SK-N-SH (cell line): ENCODE measurements at regions not wholly inside any gene's neighbourhood (a gene's known extent, or its start where the extent isn't known, plus 50 kb on each side); places are given as distances from the start of the nearest gene placed in this dataset.

Experiments
- CTCF ChIA-PET: fragments of 300-600, 350-600 bp; formaldehyde crosslinking; extraction: SDS; loops from one replicate; lab custom pipeline; 2021; lab: Yijun Ruan, JAX
- POLR2A ChIA-PET: fragments of 350-600 bp; sonication (Branson Sonifier 250); formaldehyde crosslinking; extraction: SDS; loops from one replicate; lab custom pipeline; 2020; ENCODE audit warnings: antibody characterized with exemption, inconsistent platforms; lab: Yijun Ruan, JAX
- DNase-seq: peaks from one replicate; pipeline ENCODE4 v3.0.0; 2012
- H2AFZ ChIP-seq: fragments of 200-600 bp; sonication (generic); 2 replicates; pipeline ENCODE4 v1.8.1; 2016; ENCODE audit warnings: antibody characterized with exemption, mild to moderate bottlenecking, low read depth
- H3F3A ChIP-seq: fragments of 200-600 bp; sonication (generic); replicated peaks from 2 replicates; pipeline ENCODE3; 2016; ENCODE audit warnings: antibody characterized with exemption, mild to moderate bottlenecking; ENCODE audit not compliant: insufficient read depth
- H3K27ac ChIP-seq, 2 experiments: fragments of 200-500 bp in 1 of 2; fragments of 200-600 bp in 1 of 2; sonication (Bioruptor generic) in 1 of 2; sonication (generic), shearing (Covaris generic) in 1 of 2; 2 replicates each; pipeline versions ENCODE4 v1.5.1 to v1.6.1; 2014 to 2016; ENCODE audit warnings: low read depth in 2 of 2, inconsistent platforms in 1 of 2, low read length in 1 of 2, mild to moderate bottlenecking in 1 of 2, mixed read lengths in 1 of 2
- H3K27me3 ChIP-seq: fragments of 200-600 bp; sonication (generic), shearing (Covaris generic); 2 replicates; pipeline ENCODE4 v1.6.1; 2016; ENCODE audit warnings: mixed run types; ENCODE audit not compliant: insufficient read depth
- H3K36me3 ChIP-seq, 2 experiments: fragments of 200-500 bp in 1 of 2; fragments of 200-600 bp in 1 of 2; sonication (Bioruptor generic) in 1 of 2; sonication (generic) in 1 of 2; replicated peaks in 1 of 2; 2 replicates each; pipeline versions ENCODE3 to v1.5.1; 2014 to 2016; ENCODE audit warnings: low read length in 1 of 2, mild to moderate bottlenecking in 1 of 2; ENCODE audit not compliant: insufficient read depth in 2 of 2, control insufficient read depth in 1 of 2
- H3K4me1 ChIP-seq, 2 experiments: fragments of 200-500 bp in 1 of 2; fragments of 200-600 bp in 1 of 2; sonication (Bioruptor generic) in 1 of 2; sonication (generic), shearing (Covaris generic) in 1 of 2; 2 replicates each; pipeline versions ENCODE4 v1.5.1 to v1.6.1; 2014 to 2016; ENCODE audit warnings: low read depth in 1 of 2, low read length in 1 of 2, mixed run types in 1 of 2; ENCODE audit not compliant: insufficient read depth in 2 of 2, control insufficient read depth in 1 of 2
- H3K4me2 ChIP-seq: fragments of 200-600 bp; sonication (generic), shearing (Covaris generic); 2 replicates; pipeline ENCODE4 v1.6.1; 2017; ENCODE audit warnings: mixed run types
- H3K4me3 ChIP-seq, 2 experiments: fragments of 200-500 bp in 1 of 2; fragments of 200-600 bp in 1 of 2; sonication (Bioruptor generic) in 1 of 2; sonication (generic), shearing (Covaris generic) in 1 of 2; 2 replicates each; pipeline versions ENCODE4 v1.5.1 to v1.8.1; 2014 to 2016; ENCODE audit warnings: low read depth in 2 of 2, inconsistent platforms in 1 of 2, low read length in 1 of 2, mild to moderate bottlenecking in 1 of 2, mixed read lengths in 1 of 2, moderate library complexity in 1 of 2
- H3K79me2 ChIP-seq: fragments of 200-600 bp; sonication (generic); 2 replicates; pipeline ENCODE4 v1.8.1; 2017; ENCODE audit warnings: mild to moderate bottlenecking; ENCODE audit not compliant: insufficient read depth
- H3K9ac ChIP-seq: fragments of 200-600 bp; sonication (generic); 2 replicates; pipeline ENCODE4 v1.6.1; 2017; ENCODE audit warnings: mixed run types
- H3K9me2 ChIP-seq: fragments of 200-600 bp; sonication (generic); 2 replicates; pipeline ENCODE4 v1.6.1; 2017; ENCODE audit warnings: mixed run types
- H3K9me3 ChIP-seq: fragments of 200-600 bp; sonication (generic); 2 replicates; pipeline ENCODE4 v1.6.1; 2017; ENCODE audit warnings: mixed run types, mild to moderate bottlenecking, moderate library complexity
- H4K20me1 ChIP-seq: fragments of 200-600 bp; sonication (generic); 2 replicates; pipeline ENCODE4 v1.6.1; 2017; ENCODE audit warnings: mild to moderate bottlenecking, mixed run types; ENCODE audit not compliant: insufficient read depth
- EP300 ChIP-seq, 2 experiments: IDR thresholded peaks; 2 replicates each; pipeline versions ENCODE4 v1.4.0 to v1.6.1; 2012; ENCODE audit warnings: borderline replicate concordance in 1 of 2, low read depth in 1 of 2, low read length in 1 of 2
- EZH2phosphoT487 ChIP-seq: fragments of 200-600 bp; sonication (generic); IDR thresholded peaks from 2 replicates; pipeline ENCODE4 v1.6.1; 2017; ENCODE audit warnings: low read depth, mixed run types, mild to moderate bottlenecking, antibody characterized with exemption, moderate library complexity, borderline replicate concordance
- FOSL2 ChIP-seq: IDR thresholded peaks from 2 replicates; pipeline ENCODE4 v1.4.0; 2012; ENCODE audit warnings: low read depth, mild to moderate bottlenecking, moderate library complexity, borderline replicate concordance
- GABPA ChIP-seq: IDR thresholded peaks from 2 replicates; pipeline ENCODE4 v1.4.0; 2012; ENCODE audit warnings: low read depth, mild to moderate bottlenecking
- GATA2 ChIP-seq: sonication (generic); formaldehyde crosslinking; IDR thresholded peaks from 2 replicates; pipeline ENCODE4 v1.5.0; 2020; ENCODE audit warnings: mild to moderate bottlenecking, missing genetic modification reagents
- MAX ChIP-seq: IDR thresholded peaks from 2 replicates; pipeline ENCODE4 v1.4.0; 2012; ENCODE audit warnings: low read depth
- POLR2AphosphoS5 ChIP-seq: IDR thresholded peaks from 2 replicates; pipeline ENCODE4 v1.6.1; 2012; ENCODE audit warnings: low read depth, low read length
- RAD21 ChIP-seq: IDR thresholded peaks from 2 replicates; pipeline ENCODE4 v1.6.1; 2012; ENCODE audit warnings: mild to moderate bottlenecking, low read length
- SMC3 ChIP-seq: IDR thresholded peaks from 2 replicates; pipeline ENCODE4 v1.6.1; 2012; ENCODE audit warnings: low read depth, low read length, improper control_type of control experiment
- TCF12 ChIP-seq: IDR thresholded peaks from 2 replicates; pipeline ENCODE4 v1.4.0; 2012
- TEAD4 ChIP-seq: IDR thresholded peaks from 2 replicates; pipeline ENCODE4 v1.4.0; 2012; ENCODE audit warnings: mild to moderate bottlenecking, borderline replicate concordance; ENCODE audit not compliant: insufficient read depth
- ZBTB33 ChIP-seq: IDR thresholded peaks from 2 replicates; pipeline ENCODE4 v1.4.0; 2012; ENCODE audit warnings: low read depth, borderline replicate concordance
- WGBS: methylation state at CpG from one replicate; pipeline ENCODE4 v1.1.6; 2017; ENCODE audit warnings: low lambda C conversion rate; 5-methylcytosine and 5-hydroxymethylcytosine counted together

DNA sequence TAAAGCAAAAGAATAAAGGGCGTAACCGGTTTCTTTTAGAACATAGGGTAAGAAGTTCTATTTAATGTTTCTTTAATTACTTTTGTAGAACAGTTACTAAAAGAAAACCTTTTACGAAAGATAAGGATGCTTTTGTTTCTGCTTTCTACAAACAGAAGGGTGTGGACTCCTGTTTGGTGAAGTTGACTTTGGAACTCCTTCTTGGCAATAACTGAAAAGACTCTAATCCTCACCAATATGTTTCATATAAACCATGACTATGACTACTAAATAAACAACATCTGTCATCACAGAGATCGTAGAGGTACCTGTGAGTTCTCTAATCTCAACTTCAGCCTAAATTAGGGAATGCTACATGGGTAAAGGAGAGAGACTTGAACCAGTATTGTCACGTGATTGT lies 210.8 kb upstream of the FLRT2 start:
- Histone ChIP-seq H3K79me2 (no peaks in the 10 kb centered on the region), H3K9me3 (no peaks in the 10 kb centered on the region), H3F3A (peaks cover 35% of the 10 kb centered on the region), H3K9me2 (no peaks in the 10 kb centered on the region), H3K9ac (no peak overlapping the region), H3K27ac (peak overlapping the region in 1 of 2 experiments; percentile 73; a peak in 2 of 4 replicates), H3K4me1 (peaks cover 0 to 13% of the 10 kb centered on the region in 2 experiments; a peak in 3 of 4 replicates), H2AFZ (0 out of 2 replicates have a peak overlapping the region, but pooled peaks have one; percentile 67), H3K36me3 (no peaks in the 10 kb centered on the region), H3K4me2 (no peak overlapping the region), H4K20me1 (no peaks in the 10 kb centered on the region), H3K27me3 (no peaks in the 10 kb centered on the region), H3K4me3 (no peak overlapping the region)
- no peak for DNase-seq
- POLR2A ChIA-PET = no interaction called here
- WGBS = 54% methylated on average over 5 of the region's 5 CpGs
- no peak for TF ChIP-seq RAD21
- no peak for TF ChIP-seq SMC3
- no peak for TF ChIP-seq TEAD4
- no peak for TF ChIP-seq MAX
- CTCF ChIA-PET = no interaction called here

GRCh38 chr14:85319998-85320630 lies 209.8 kb upstream of the FLRT2 start:
- Histone ChIP-seq H3K4me2 (peak overlapping the region; percentile 61), H3K9me2 (no peaks in the 10 kb centered on the region), H3K9me3 (no peaks in the 10 kb centered on the region), H3K27me3 (no peaks in the 10 kb centered on the region), H3K4me1 (peaks cover 0 to 13% of the 10 kb centered on the region in 2 experiments; a peak in 3 of 4 replicates), H3K4me3 (peak overlapping the region in 1 of 2 experiments; percentile 20; a peak in 1 of 4 replicates), H3K36me3 (no peaks in the 10 kb centered on the region), H2AFZ (peak overlapping the region; percentile 67), H3K27ac (peak overlapping the region in 1 of 2 experiments; percentile 73; a peak in 2 of 4 replicates), H4K20me1 (no peaks in the 10 kb centered on the region), H3K9ac (peak overlapping the region; percentile 38; the same call in 1 of the 2 replicates), H3K79me2 (no peaks in the 10 kb centered on the region), H3F3A (peaks cover 35% of the 10 kb centered on the region)
- no peak for TF ChIP-seq ZBTB33
- TF ChIP-seq SMC3 = no peak
- TF ChIP-seq TCF12 = no peak
- TF ChIP-seq EP300 (IDR thresholded peaks at IDR 0.05; ENCODE audit: borderline replicate concordance in 1 of 2, low read depth in 1 of 2, low read length in 1 of 2) = no peak
- TF ChIP-seq FOSL2 = no peak
- no peak for TF ChIP-seq GATA2 (CRISPR knock-in tag)
- no peak for TF ChIP-seq POLR2AphosphoS5
- no peak for TF ChIP-seq GABPA
- no peak for TF ChIP-seq EZH2phosphoT487
- ChIA-PET POLR2A (no interaction called here), CTCF (no interaction called here)
- DNase-seq = no peak
- 12% methylated on average over 6 of the region's 6 CpGs for WGBS
